Panc1 (cell line): ENCODE measurements at regions not wholly inside any gene's neighbourhood (a gene's known extent, or its start where the extent isn't known, plus 50 kb on each side); places are given as distances from the start of the nearest gene placed in this dataset.

Experiments used
- ATAC-seq: fragments of 200-7000 bp; cut with Tn5 transposase; 2 replicates; pipeline ENCODE4 v1.9.1; 2020; ENCODE audit warnings: mild to moderate bottlenecking, moderate library complexity
- BruUV-seq: library from RNA; stranded (reverse); fragments of 400-500 nt; replicated peaks from 2 replicates; lab custom pipeline; 2021; lab: Mats Ljungman, UMichigan
- CTCF ChIA-PET: fragments of 300-600 bp; sonication (Branson Sonifier 250); formaldehyde crosslinking; loops from one replicate; lab custom pipeline; 2022; ENCODE audit warnings: antibody characterized with exemption; lab: Charles Lee
- POLR2A ChIA-PET: fragments of 300-600 bp; sonication (Branson Sonifier 250); formaldehyde crosslinking; loops from one replicate; lab custom pipeline; 2022; ENCODE audit warnings: antibody characterized with exemption; lab: Charles Lee
- DNase-seq: peaks from one replicate; pipeline ENCODE4 v3.0.0-alpha.2; 2010; ENCODE audit warnings: low read depth, low spot score
- H3K27ac ChIP-seq: 2 replicates; pipeline ENCODE4 v1.5.1; 2011; ENCODE audit warnings: mild to moderate bottlenecking, low read length, inconsistent platforms
- H3K27me3 ChIP-seq: fragments of 200-500 bp; sonication (Bioruptor generic); 2 replicates; pipeline ENCODE4 v1.6.0; 2014; ENCODE audit warnings: low read length, inconsistent platforms; ENCODE audit not compliant: control insufficient read depth, insufficient read depth
- H3K36me3 ChIP-seq: fragments of 200-500 bp; sonication (Bioruptor generic); 2 replicates; pipeline ENCODE4 v1.5.1; 2014; ENCODE audit warnings: inconsistent platforms, mild to moderate bottlenecking, low read length, moderate library complexity; ENCODE audit not compliant: control insufficient read depth, insufficient read depth
- H3K4me1 ChIP-seq: 2 replicates; pipeline ENCODE4 v1.5.1; 2011; ENCODE audit warnings: inconsistent platforms, mild to moderate bottlenecking, low read length, moderate library complexity; ENCODE audit not compliant: control insufficient read depth, insufficient read depth
- H3K4me3 ChIP-seq, 2 experiments: 2 replicates each; pipeline ENCODE4 v1.5.1; 2011 to 2012; ENCODE audit warnings: low read depth in 2 of 2, low read length in 2 of 2, mild to moderate bottlenecking in 2 of 2, inconsistent platforms in 1 of 2, moderate library complexity in 1 of 2
- H3K9me3 ChIP-seq: fragments of 200-500 bp; sonication (Bioruptor generic); 2 replicates; pipeline ENCODE4 v1.5.1; 2014; ENCODE audit warnings: low read depth, mild to moderate bottlenecking, inconsistent platforms, low read length, moderate library complexity; ENCODE audit not compliant: control insufficient read depth, insufficient read depth
- CTCF ChIP-seq: fragments of 450-650 bp; IDR thresholded peaks from 2 replicates; pipeline ENCODE4 v1.5.1; 2017; ENCODE audit warnings: mild to moderate bottlenecking
- POLR2AphosphoS5 ChIP-seq: IDR thresholded peaks from 2 replicates; pipeline ENCODE4 v1.6.1; 2012; ENCODE audit warnings: mild to moderate bottlenecking, low read depth, low read length, moderate library complexity
- REST ChIP-seq, 2 experiments: IDR thresholded peaks; 2 replicates each; pipeline ENCODE4 v1.6.1; 2011 to 2012; ENCODE audit warnings: low read depth in 2 of 2, control low read depth in 1 of 2, low read length in 1 of 2, mild to moderate bottlenecking in 1 of 2, moderate library complexity in 1 of 2; ENCODE audit not compliant: insufficient read depth in 1 of 2
- SIN3A ChIP-seq: IDR thresholded peaks from 2 replicates; pipeline ENCODE4 v1.6.1; 2012; ENCODE audit warnings: low read depth, mild to moderate bottlenecking, low read length, moderate library complexity, borderline replicate concordance; ENCODE audit not compliant: insufficient read depth
- TCF7L2 ChIP-seq: IDR thresholded peaks from 2 replicates; pipeline ENCODE4 v1.6.1; 2011; ENCODE audit warnings: mild to moderate bottlenecking, low read depth, low read length, inconsistent platforms
- in situ Hi-C: cut with HindIII; loops from 2 replicates; pipeline ENCODE4 v1.10.0; 2016; ENCODE audit warnings: low sequenced_read_pairs, low pct_unique_long_range_greater_than_20kb
- intact Hi-C: fragments of 100-400 bp; cut with micrococcal nuclease; formaldehyde crosslinking; loops from one replicate; pipeline ENCODE4 v1.10.0; 2022; ENCODE audit not compliant: unreplicated experiment

GRCh38 chr11:104327861-104328511, 164.0 kb upstream of the PDGFD start:
- H3K36me3 ChIP-seq, result no peaks in the 10 kb centered on the region
- intact Hi-C loops, result no loop called here
- ATAC-seq, result no peak
- H3K27me3 ChIP-seq, result no peaks in the 10 kb centered on the region
- BruUV-seq, result no TSS peak
- H3K9me3 ChIP-seq, result no peaks in the 10 kb centered on the region
- in situ Hi-C loops, result no loop called here
- H3K4me3 ChIP-seq, result no peak overlapping the region
- CTCF ChIA-PET, result no interaction called here
- POLR2A ChIA-PET, result no interaction called here
- no peak for TF ChIP-seq POLR2AphosphoS5
- no peak for TF ChIP-seq TCF7L2
- TF ChIP-seq SIN3A, result no peak
- no peak for TF ChIP-seq REST (IDR thresholded peaks at IDR 0.05; ENCODE audit: insufficient read depth in 1 of 2, low read depth in 2 of 2, low read length in 1 of 2)
- no peak for TF ChIP-seq CTCF
- no peak for DNase-seq
- H3K4me1 ChIP-seq, result no peaks in the 10 kb centered on the region
- no peak overlapping the region for H3K27ac ChIP-seq

- ChIA-PET CTCF (no interaction called here), POLR2A (no interaction called here)
- no peaks in the 10 kb centered on the region for H3K4me1 ChIP-seq
- in situ Hi-C loops, result no loop called here
- intact Hi-C loops, result no loop called here
- H3K27me3 ChIP-seq, result no peaks in the 10 kb centered on the region
- DNase-seq (no peak), ATAC-seq (no peak)
- H3K9me3 ChIP-seq, result no peaks in the 10 kb centered on the region
- TF ChIP-seq REST (IDR thresholded peaks at IDR 0.05; ENCODE audit: insufficient read depth in 1 of 2, low read depth in 2 of 2, low read length in 1 of 2) (no peak), SIN3A (no peak), POLR2AphosphoS5 (no peak), TCF7L2 (no peak), CTCF (no peak)
- H3K4me3 ChIP-seq, result no peak overlapping the region
- H3K27ac ChIP-seq, result no peak overlapping the region
- H3K36me3 ChIP-seq, result no peaks in the 10 kb centered on the region
- no TSS peak for BruUV-seq
Observed at GRCh38 chr11:104325093-104325492, 161.1 kb upstream of the PDGFD start.
